SK-MEL-5 (cell line): ENCODE measurements at regions not wholly inside any gene's neighbourhood (a gene's known extent, or its start where the extent isn't known, plus 50 kb on each side); places are given as distances from the start of the nearest gene placed in this dataset.
A peak's percentile ranks its signal among the peaks of the same experiment; 100 is the strongest.
"Not testable (repeated sequence)": the region's sequence is repeated elsewhere in the genome, so short reads cannot be mapped to it uniquely, and the experiment has no call there.

Experiments used
- DNase-seq: peaks from one replicate; pipeline ENCODE4 v3.0.0-alpha.2; 2016; ENCODE audit warnings: low read depth, low spot score
- in situ Hi-C: cut with HindIII; loops from 2 replicates; pipeline ENCODE4 v1.10.0; 2016; ENCODE audit warnings: low sequenced_read_pairs, high pct_unique_total_duplicates, low pct_unique_long_range_greater_than_20kb

DNA sequence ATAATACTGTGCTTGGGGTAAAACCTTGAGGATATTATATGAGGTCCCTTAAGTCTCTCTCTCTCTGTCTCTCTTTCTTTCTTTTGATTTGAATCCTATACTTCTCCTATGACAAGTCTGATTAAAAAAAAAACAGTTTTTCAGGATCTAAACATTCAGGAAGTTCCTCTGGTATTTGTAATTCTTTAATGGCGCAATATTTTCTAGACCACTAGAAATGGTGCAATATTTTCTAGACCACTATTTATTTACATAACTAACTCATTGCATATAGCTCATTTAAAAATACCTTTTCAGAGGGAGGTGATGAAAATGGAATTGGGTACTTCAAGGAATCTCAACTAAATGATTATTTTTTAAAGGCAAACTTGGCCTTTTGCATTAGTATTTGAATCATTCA lies 1235.3 kb downstream of the GATA3 start:
- no peak for DNase-seq
- in situ Hi-C loops, result no loop called here

DNA sequence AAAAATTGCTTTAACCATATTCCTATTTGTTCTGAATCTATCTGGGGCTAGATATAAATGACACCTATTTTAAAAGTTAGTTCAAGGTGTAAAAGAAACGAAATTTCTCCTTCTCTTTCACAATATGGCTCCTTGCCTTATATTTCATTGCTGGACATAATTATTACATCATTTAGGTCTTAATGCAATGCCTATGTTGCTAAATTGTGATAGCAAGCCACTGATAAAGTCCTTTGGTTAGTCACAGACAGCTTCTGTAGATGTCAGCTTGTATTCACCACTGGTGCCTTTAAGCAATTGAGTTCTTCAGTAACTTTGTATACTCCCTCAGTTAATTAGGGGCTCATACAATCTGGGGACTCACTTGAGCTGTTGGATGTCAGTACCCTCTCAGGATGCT lies 1236.6 kb downstream of the GATA3 start:
- no peak for DNase-seq
- in situ Hi-C loops, result no loop called here

GRCh38 chr10:9294132-9294663 lies 1239.7 kb downstream of the GATA3 start:
- DNase-seq, result no peak
- in situ Hi-C loops, result no loop called here

DNA sequence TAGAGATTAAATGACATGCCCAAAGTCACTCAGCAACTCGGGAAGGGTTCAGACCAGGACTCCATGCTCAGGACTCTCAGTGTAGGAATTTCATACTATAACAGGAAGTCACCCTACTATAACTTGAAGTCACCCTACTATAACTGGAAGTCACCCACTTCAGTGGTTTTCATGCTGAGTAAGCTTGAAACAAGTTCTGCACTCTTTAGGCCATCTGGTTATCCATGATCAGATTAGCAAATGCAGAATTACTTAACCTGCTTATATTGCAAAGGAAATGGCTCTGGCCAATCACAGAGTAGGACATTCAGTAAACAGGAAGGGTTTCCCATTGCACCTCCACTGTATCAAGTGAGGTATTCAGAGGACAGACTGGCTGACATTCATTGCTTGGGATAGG lies 1240.4 kb downstream of the GATA3 start:
- no peak for DNase-seq
- in situ Hi-C loops, result no loop called here

GRCh38 chr10:9296190-9296589 lies 1241.7 kb downstream of the GATA3 start:
- in situ Hi-C loops, result no loop called here
- no peak for DNase-seq

DNA sequence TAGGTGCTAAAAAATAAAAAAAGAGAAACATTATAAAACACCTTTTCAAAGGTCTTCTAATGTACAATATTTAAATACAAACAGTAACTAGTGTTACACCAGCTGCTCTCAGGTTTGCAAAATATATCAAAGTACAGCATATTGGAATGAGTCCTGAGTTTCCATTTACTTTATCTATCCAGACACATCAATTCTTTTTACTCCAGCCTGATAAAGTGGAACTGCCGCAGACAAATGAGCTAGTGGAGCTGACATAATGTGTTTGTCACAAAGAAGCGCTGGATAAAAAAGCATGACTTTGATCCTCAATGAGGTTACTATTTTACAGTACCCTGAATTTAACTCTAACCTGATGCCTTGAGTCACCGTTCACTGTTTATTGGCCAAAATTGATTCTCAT lies 1243.1 kb downstream of the GATA3 start:
- in situ Hi-C loops, result no loop called here
- DNase-seq, result no peak

DNA sequence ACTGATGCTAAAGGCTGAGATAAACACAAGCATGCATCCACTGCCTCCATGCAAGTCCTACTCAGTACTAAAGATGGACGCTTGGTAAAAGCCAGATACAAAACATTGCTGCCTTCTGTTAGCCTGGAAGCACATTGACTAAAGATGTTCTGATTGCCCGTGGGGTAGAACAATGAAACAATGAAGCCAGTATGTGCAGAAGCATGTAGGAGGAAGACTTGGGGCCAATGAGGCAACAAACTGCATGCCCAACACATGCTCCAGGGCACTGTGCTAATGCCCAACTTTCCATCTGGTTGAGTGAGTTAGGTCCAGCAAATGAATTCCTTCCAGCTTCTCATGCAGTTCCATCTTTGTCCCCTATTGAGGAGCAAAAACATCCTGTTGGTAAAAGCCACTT lies 1245.5 kb downstream of the GATA3 start:
- peak; percentile 54 for DNase-seq
- in situ Hi-C loops, result no loop called here

GRCh38 chr10:9301148-9301547 lies 1246.7 kb downstream of the GATA3 start:
- in situ Hi-C loops, result no loop called here

GRCh38 chr10:9301554-9301953 lies 1247.1 kb downstream of the GATA3 start:
- DNase-seq, result no peak
- in situ Hi-C loops, result no loop called here

More at GRCh38 chr10:9301148-9301547, 1246.7 kb downstream of the GATA3 start:
- peak; percentile 39 for DNase-seq

- peak; percentile 73 for DNase-seq
- in situ Hi-C loops, result no loop called here
These were observed 1247.8 kb downstream of the GATA3 start for GRCh38 chr10:9302140-9302746.

GRCh38 chr10:9305018-9305655 lies 1250.6 kb downstream of the GATA3 start:
- DNase-seq, result peak; percentile 37
- in situ Hi-C loops, result no loop called here

DNA sequence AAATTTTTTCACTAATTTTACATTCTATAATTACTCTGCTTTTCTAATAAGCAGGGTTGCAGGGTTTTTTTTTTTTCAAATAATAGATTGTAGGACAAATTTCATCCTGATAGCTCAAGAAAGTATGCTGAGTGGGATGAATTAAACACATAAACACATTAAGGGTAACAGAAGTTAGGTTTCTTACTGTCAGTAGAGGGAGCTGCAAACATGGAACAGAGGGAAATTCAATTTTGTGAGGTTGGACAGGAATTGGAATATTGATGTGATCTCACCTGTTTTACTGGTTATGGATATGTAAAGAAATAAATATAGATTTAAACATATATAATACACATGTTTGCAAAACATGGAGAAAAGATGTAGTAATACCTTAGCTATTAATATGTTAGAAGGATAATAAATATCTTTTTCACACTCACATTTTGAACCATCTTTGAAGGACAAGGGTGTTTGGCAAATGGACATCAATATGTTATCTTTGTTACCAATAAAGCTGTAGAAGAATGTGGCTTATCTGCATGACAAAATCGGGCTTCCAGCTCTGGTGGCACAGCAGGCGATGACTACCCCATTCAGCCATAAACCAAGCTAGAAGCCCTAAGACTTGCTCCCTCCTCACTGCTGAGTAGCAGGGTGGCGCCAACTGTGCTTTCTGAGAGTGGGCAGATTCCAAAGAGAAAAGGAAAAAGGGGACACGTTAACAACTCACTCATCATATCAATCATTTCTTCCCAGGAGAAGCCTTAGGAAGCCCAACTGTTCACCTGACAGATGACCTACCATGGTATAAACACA lies 1257.4 kb downstream of the GATA3 start:
- DNase-seq, result peak; percentile 11
- in situ Hi-C loops, result no loop called here

DNA sequence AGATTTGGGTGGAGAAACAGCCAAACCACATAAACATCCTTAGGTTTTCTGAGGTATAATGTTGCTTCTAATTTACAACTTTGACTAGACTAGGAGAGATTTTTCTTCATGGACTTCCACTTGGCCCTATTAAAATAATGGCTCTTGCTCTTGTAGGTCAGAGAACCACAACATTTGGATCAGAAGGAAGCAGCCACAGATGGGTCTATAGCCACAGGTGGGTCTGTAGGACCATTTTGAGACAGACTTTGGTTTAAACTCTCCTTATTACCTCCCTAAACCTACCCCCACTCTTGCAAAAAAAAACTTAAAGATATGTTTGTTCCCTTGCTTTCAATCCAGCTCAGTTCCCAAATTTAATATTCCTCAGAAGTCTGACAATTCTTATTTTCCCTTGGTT lies 1260.8 kb downstream of the GATA3 start:
- in situ Hi-C loops, result no loop called here
- no peak for DNase-seq

GRCh38 chr10:9331583-9332008 lies 1277.1 kb downstream of the GATA3 start:
- in situ Hi-C loops, result no loop called here
- peak; percentile 60 for DNase-seq

DNA sequence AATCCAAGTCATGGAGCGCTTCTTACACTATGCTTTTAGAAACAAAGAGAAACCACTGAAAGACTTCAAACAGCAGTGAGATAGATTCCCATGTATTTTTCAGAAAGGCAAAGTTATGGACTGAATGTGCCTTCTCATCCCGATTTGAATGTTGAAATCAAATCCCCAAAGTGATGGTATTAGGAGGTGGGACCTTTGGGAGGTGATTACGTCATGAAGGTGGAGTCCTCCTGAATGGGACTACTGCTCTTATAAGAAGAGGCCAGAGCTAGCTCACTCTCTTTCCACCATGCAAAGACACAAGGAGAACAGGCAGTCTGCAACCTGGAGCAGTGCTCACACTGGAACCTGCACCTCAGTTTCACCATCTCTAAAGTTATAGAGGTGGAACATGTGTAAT lies 1279.8 kb downstream of the GATA3 start:
- no peak for DNase-seq
- in situ Hi-C loops, result no loop called here

DNA sequence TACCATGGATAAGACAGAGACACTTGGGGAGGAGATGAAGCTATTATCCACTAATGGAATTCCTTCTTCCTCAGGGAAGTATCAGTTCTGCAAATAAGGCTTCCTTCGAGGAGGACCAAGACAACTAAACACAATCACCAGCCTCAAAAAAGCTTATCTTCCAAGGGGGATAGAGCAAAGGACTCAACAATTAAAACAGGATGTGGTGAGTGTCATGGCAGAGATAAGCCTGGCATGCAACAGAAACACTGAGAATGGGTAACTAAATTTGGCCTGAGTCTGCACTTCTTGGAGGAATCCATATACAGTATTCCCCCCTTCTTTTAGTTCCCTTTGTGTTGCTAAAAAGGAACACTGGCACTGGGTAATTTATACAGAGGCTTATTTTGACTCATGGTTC lies 1285.2 kb downstream of the GATA3 start:
- DNase-seq, result no peak
- in situ Hi-C loops, result no loop called here

- DNase-seq, result peak; percentile 46
- in situ Hi-C loops, result no loop called here
These were observed 1288.5 kb downstream of the GATA3 start for GRCh38 chr10:9342885-9343570.

GRCh38 chr10:9347933-9348332 lies 1293.4 kb downstream of the GATA3 start:
- DNase-seq, in situ Hi-C loops: not testable (repeated sequence)
